Progenitor cell of endocrine pancreas (in vitro differentiated cells): ENCODE measurements at regions not wholly inside any gene's neighbourhood (a gene's known extent, or its start where the extent isn't known, plus 50 kb on each side); places are given as distances from the start of the nearest gene placed in this dataset.

Source experiments
- DNase-seq: peaks from one replicate; pipeline ENCODE4 v3.0.0; 2021; ENCODE audit warnings: low spot score; ENCODE audit not compliant: unreplicated experiment
- H3K27ac Mint-ChIP-seq: 2 replicates; pipeline ENCODE4 v1.8.0; 2021; ENCODE audit warnings: mild to moderate bottlenecking, moderate library complexity, mixed read lengths
- H3K27me3 Mint-ChIP-seq: 2 replicates; pipeline ENCODE4 v1.8.0; 2021; ENCODE audit warnings: mixed read lengths
- H3K36me3 Mint-ChIP-seq: 2 replicates; pipeline ENCODE4 v1.8.0; 2022; ENCODE audit warnings: mixed read lengths; ENCODE audit not compliant: insufficient read depth
- H3K4me1 Mint-ChIP-seq: 2 replicates; pipeline ENCODE4 v1.8.0; 2021; ENCODE audit warnings: low read depth, mixed read lengths
- H3K4me3 Mint-ChIP-seq: 2 replicates; pipeline ENCODE4 v1.8.0; 2021; ENCODE audit warnings: low read depth, mild to moderate bottlenecking, moderate library complexity, mixed read lengths
- H3K9me3 Mint-ChIP-seq: 2 replicates; pipeline ENCODE4 v1.8.0; 2021; ENCODE audit warnings: low read depth, mixed read lengths
- TF ChIP-seq, protein P1 (sequence below): fragments of 200-600 bp; sonication (generic); IDR thresholded peaks from one replicate; pipeline ENCODE4 v1.5.0; 2021; ENCODE audit warnings: antibody characterized with exemption, mild to moderate bottlenecking; ENCODE audit not compliant: unreplicated experiment

DNA sequence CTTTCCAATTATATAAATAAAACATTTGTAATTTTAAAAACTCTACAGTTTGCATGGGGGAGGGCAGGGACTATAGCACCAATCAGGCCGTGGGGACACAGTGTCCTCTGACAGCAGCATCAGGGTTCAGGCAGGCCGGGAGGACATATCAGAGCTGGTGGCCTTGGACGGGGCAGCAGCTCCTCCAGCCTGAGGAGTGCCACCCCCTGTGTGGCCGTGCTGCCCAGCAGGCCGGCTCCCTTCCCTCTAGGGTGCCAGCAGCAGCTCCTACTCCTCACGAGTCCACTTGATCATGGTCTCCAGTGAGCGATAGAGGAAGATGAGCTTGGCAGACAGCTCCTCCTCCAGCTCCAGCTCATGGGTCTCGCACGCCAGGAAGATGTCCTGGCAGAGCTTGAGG is 144.0 kb upstream of the PHACTR3 start:
- no peaks in the 10 kb centered on the region for H3K9me3 Mint-ChIP-seq
- H3K4me3 Mint-ChIP-seq = no peak overlapping the region
- H3K27me3 Mint-ChIP-seq = peaks cover 27% of the 10 kb centered on the region
- H3K36me3 Mint-ChIP-seq = no peaks in the 10 kb centered on the region
- TF ChIP-seq, protein P1, sequence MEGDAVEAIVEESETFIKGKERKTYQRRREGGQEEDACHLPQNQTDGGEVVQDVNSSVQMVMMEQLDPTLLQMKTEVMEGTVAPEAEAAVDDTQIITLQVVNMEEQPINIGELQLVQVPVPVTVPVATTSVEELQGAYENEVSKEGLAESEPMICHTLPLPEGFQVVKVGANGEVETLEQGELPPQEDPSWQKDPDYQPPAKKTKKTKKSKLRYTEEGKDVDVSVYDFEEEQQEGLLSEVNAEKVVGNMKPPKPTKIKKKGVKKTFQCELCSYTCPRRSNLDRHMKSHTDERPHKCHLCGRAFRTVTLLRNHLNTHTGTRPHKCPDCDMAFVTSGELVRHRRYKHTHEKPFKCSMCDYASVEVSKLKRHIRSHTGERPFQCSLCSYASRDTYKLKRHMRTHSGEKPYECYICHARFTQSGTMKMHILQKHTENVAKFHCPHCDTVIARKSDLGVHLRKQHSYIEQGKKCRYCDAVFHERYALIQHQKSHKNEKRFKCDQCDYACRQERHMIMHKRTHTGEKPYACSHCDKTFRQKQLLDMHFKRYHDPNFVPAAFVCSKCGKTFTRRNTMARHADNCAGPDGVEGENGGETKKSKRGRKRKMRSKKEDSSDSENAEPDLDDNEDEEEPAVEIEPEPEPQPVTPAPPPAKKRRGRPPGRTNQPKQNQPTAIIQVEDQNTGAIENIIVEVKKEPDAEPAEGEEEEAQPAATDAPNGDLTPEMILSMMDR = no peak
- H3K27ac Mint-ChIP-seq = no peak overlapping the region
- DNase-seq = no peak
- no peaks in the 10 kb centered on the region for H3K4me1 Mint-ChIP-seq

DNA sequence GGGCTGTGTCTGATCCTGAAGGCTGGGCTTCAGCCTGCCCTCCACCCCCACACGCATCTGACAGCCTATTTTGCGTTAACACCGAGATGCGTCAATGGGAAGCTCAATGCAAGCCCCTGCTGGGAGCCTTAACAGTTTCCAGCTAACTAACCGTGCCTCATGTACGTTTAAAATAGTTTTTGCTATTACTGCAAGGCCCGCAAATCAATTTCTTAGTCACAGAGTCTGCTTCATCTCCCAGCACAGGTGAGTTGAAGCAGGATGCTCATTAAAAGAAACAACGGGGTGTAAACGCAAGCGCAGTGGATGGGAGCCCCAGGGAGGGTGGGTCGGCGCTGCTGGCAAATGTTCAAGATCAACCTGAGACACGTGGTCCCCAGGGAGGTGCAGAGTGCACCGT is 142.8 kb upstream of the PHACTR3 start:
- Mint-ChIP-seq H3K4me3 (no peak overlapping the region), H3K36me3 (no peaks in the 10 kb centered on the region), H3K4me1 (no peaks in the 10 kb centered on the region), H3K9me3 (no peaks in the 10 kb centered on the region), H3K27ac (no peak overlapping the region), H3K27me3 (peaks cover 29% of the 10 kb centered on the region)
- TF ChIP-seq, protein P1 = no peak
- no peak for DNase-seq

DNA sequence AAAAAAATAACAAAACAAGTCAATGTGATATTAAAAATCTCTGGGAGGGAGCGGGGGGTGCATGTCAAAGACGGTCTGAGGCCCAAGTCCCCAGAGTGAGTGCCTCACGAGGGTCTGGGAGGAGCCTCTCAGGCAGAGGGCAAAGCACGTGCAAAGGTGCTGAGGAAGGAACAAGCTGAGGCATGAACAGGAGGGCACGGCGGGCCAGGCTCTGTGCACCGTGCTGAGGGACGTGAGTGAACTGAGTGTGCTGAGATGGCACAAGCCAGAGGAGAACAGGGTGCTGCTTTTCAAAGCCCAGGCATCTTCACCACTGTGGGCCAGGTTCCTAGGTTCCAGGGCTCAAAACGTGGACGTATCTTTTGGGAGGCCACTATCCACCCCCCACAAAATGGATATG is 142.1 kb upstream of the PHACTR3 start:
- H3K4me3 Mint-ChIP-seq = no peak overlapping the region
- H3K27me3 Mint-ChIP-seq = peaks cover 29% of the 10 kb centered on the region

DNA sequence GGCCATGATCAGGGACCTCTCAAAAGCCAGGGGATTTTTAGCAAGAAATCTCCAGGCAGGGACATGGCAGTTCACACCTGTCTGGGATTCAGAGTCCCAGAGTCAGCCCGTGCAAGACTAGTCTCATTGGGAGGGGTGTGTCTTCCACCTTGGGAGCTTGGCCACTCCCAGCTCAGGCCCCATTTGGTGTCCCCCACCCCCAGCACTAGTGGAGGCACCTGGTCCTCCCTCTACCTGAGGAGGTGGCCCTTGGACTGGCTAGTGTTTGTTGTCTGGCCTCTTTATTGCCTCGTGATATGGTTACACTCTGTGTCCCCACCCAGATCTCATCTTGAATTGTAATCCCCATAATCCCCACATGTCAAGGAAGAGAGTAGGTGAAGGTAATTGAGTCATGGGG is 140.8 kb upstream of the PHACTR3 start:
- Mint-ChIP-seq H3K4me3 (no peak overlapping the region), H3K9me3 (no peaks in the 10 kb centered on the region), H3K27ac (no peak overlapping the region), H3K4me1 (no peaks in the 10 kb centered on the region), H3K36me3 (no peaks in the 10 kb centered on the region), H3K27me3 (peaks cover 27% of the 10 kb centered on the region)
- TF ChIP-seq, protein P1 = no peak
- no peak for DNase-seq

More for the DNA sequence above, 142.1 kb upstream of the PHACTR3 start:
- Mint-ChIP-seq H3K36me3 (no peaks in the 10 kb centered on the region), H3K9me3 (no peaks in the 10 kb centered on the region), H3K4me1 (no peaks in the 10 kb centered on the region), H3K27ac (no peak overlapping the region)
- no peak for DNase-seq
- TF ChIP-seq, protein P1 = no peak

DNA sequence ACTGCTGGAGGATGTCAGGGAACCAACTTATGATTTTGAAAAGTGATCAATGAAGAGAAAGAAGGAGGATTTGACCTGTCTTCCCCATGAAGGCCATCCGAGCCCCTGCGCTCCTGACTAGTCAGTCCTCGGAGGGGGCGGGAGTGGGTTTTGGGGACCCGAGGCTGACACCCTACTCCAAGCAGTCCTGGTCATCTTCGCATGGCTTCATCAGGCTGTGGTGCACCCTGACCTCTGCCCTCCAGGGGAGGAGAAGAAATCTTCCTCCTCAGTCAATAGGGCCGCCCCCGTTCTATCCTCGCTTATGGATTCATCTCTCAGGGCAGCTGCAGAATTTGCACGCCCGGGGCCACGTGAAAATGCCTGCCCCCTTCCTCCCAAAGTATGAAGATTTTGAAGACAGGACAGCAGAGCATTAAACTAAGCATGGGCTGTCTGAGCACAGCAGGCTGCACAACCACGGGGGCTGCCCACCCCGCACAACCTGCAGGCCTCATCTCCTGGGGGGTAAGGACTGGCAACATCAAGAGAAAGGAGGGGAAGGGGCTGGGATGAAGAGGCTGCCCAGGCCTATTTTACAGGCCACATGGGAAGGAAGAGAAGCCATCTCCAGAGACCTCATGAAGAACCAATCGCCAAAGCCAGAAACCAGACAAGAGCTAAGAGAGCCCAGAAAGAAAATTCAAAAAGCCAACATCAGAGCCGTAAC is 138.1 kb upstream of the PHACTR3 start:
- H3K4me1 Mint-ChIP-seq = no peaks in the 10 kb centered on the region
- no peak overlapping the region for H3K4me3 Mint-ChIP-seq
- no peak overlapping the region for H3K27ac Mint-ChIP-seq
- H3K9me3 Mint-ChIP-seq = no peaks in the 10 kb centered on the region
- peaks cover 16% of the 10 kb centered on the region for H3K27me3 Mint-ChIP-seq
- TF ChIP-seq, protein P1 = no peak
- no peaks in the 10 kb centered on the region for H3K36me3 Mint-ChIP-seq
- DNase-seq = no peak
